ENCODE measurements at regions not wholly inside any gene's neighbourhood (a gene's known extent, or its start where the extent isn't known, plus 50 kb on each side); places are given as distances from the start of the nearest gene placed in this dataset.

GRCh38 chr2:240197462-240198139, 57.1 kb upstream of the OTOS start:
- no peak for TF ChIP-seq CTCF (IDR thresholded peaks at IDR 0.05)
- no peak for TF ChIP-seq ZFX (IDR thresholded peaks at IDR 0.05; ENCODE audit: borderline replicate concordance)

Measured in 22Rv1 (cell line).